Lung (tissue), 11 donors: ENCODE measurements at regions not wholly inside any gene's neighbourhood (a gene's known extent, or its start where the extent isn't known, plus 50 kb on each side); places are given as distances from the start of the nearest gene placed in this dataset.

Experiments
- ATAC-seq: fragments of 200-7000 bp; cut with Tn5 transposase; one replicate; pipeline ENCODE4 v1.9.1; 2020; ENCODE audit warnings: moderate number of reproducible peaks; ENCODE audit not compliant: insufficient read depth, low FRiP score
- DNase-seq, 3 donors: peaks; one replicate each; pipeline ENCODE4 v3.0.0-alpha.2; 2013 to 2017
- H3K27ac ChIP-seq, 2 donors: one replicate each; pipeline ENCODE4 v1.5.1; 2013; ENCODE audit warnings: mild to moderate bottlenecking in 2 of 2, moderate library complexity in 2 of 2, control low read depth in 1 of 2, inconsistent platforms in 1 of 2, low read depth in 1 of 2, low read length in 1 of 2
- H3K27me3 ChIP-seq, 3 donors: one replicate each; pipeline ENCODE4 v1.5.1; 2013; ENCODE audit warnings: low read length in 2 of 3; ENCODE audit not compliant: control insufficient read depth in 3 of 3, insufficient read depth in 3 of 3
- H3K36me3 ChIP-seq, 4 donors: one replicate each; pipeline ENCODE4 v1.5.1; 2013; ENCODE audit warnings: low read length in 4 of 4, mild to moderate bottlenecking in 1 of 4, moderate library complexity in 1 of 4; ENCODE audit not compliant: control insufficient read depth in 4 of 4, insufficient read depth in 4 of 4
- H3K4me1 ChIP-seq, 5 donors: one replicate each; pipeline ENCODE4 v1.5.1; 2013; ENCODE audit warnings: low read length in 5 of 5, mild to moderate bottlenecking in 2 of 5, moderate library complexity in 1 of 5; ENCODE audit not compliant: control insufficient read depth in 5 of 5, insufficient read depth in 5 of 5
- H3K4me3 ChIP-seq: one replicate; pipeline ENCODE4 v1.5.1; 2013; ENCODE audit warnings: mild to moderate bottlenecking, control low read depth, moderate library complexity
- H3K9ac ChIP-seq, 2 donors: one replicate each; pipeline ENCODE4 v1.5.1; 2013; ENCODE audit warnings: low read length in 2 of 2, control low read depth in 1 of 2; ENCODE audit not compliant: insufficient read depth in 1 of 2
- H3K9me3 ChIP-seq, 4 donors: one replicate each; pipeline ENCODE4 v1.5.1; 2013; ENCODE audit warnings: low read length in 3 of 4, mild to moderate bottlenecking in 1 of 4, moderate library complexity in 1 of 4; ENCODE audit not compliant: control insufficient read depth in 4 of 4, insufficient read depth in 3 of 4
- WGBS, 2 donors: extraction: QIAGEN DNeasy Blood & Tissue Kit; methylation state at CpG; one replicate each; pipeline ENCODE4 v1.1.7; 2013; 5-methylcytosine and 5-hydroxymethylcytosine counted together
- TF ChIP-seq, protein P1 (sequence below): IDR thresholded peaks from 2 replicates; pipeline ENCODE4 v1.5.1; 2012; ENCODE audit warnings: mild to moderate bottlenecking; ENCODE audit errors: control extremely low read depth, extremely low read depth
- donor health status: control.
- donor health status: control.
- donor health status: Bipolar disorder and iron deficiency.
- donor health status: healthy.
- donor health status: DM: yes; HTN: yes; CAD: no.

DNA sequence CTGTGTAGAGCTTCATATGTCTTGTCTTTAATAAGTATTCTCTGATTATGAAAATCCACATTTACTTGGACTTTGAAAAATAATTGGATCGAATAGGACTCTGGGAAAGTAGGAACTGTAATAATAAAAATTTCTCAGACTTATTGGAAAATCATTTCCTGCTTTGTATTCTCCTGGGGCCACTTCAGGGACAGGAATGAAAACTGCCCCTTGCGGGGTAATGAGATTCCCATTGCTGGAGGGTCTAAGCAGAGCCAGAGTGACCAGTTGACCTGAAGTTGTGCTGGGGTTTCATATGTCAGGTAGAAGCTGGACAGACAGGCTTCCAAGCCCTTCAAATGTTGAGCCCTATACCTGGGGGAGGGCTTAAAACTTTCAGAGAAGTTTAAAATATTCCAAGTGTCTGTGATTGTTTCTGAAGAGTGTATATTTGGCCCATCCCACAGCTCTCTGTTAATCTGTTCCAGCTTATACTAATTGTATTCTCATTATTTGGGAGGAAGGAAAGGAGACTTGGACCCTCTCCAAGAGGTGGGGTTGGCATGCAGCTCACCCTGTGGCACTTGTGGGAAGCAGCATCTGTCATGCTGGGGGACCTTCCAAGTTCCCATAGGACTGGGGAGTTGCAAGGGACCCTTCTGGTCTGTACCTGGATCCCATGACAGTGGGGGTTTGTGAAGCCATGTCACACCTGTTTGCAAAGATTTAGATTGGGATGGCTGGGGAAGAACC is 268.7 kb upstream of the ATP5MC3 start:
- peaks cover 0 to 6% (median 1%) of the 10 kb centered on the region in 5 donors for H3K4me1 ChIP-seq
- TF ChIP-seq, protein P1, sequence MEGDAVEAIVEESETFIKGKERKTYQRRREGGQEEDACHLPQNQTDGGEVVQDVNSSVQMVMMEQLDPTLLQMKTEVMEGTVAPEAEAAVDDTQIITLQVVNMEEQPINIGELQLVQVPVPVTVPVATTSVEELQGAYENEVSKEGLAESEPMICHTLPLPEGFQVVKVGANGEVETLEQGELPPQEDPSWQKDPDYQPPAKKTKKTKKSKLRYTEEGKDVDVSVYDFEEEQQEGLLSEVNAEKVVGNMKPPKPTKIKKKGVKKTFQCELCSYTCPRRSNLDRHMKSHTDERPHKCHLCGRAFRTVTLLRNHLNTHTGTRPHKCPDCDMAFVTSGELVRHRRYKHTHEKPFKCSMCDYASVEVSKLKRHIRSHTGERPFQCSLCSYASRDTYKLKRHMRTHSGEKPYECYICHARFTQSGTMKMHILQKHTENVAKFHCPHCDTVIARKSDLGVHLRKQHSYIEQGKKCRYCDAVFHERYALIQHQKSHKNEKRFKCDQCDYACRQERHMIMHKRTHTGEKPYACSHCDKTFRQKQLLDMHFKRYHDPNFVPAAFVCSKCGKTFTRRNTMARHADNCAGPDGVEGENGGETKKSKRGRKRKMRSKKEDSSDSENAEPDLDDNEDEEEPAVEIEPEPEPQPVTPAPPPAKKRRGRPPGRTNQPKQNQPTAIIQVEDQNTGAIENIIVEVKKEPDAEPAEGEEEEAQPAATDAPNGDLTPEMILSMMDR, result no peak
- no peaks in the 10 kb centered on the region for H3K9me3 ChIP-seq
- no peak overlapping the region for H3K4me3 ChIP-seq
- DNase-seq, result no peak
- H3K9ac ChIP-seq, result no peak overlapping the region
- ATAC-seq, result no peak
- H3K27ac ChIP-seq, result peak overlapping the region in 1 of 2 donors; percentile 6
- no peaks in the 10 kb centered on the region for H3K27me3 ChIP-seq
- WGBS, 2 donors, result 84% methylated on average over 2 of the region's 2 CpGs
- H3K36me3 ChIP-seq, result no peaks in the 10 kb centered on the region

DNA sequence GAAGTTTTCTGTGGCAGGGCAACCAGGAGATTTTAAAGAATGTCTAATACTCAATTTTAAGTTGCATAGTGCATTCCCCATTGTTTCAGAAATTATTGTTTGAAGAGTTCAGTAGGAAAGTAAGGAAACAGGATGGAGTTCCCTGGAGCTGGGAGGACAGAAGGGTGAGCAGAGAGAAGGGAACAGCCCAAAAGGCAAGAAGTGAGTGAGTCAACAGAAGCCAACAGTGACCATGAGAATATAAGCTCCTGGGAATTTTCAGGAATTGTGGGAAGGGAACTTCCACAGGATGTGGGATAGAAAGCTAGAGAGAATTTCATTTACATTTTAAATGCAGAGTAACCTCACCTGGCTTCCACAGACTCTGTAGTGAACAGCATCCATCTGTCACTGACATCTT is 268.1 kb upstream of the ATP5MC3 start:
- no peak for ATAC-seq
- no peaks in the 10 kb centered on the region for H3K36me3 ChIP-seq

DNA sequence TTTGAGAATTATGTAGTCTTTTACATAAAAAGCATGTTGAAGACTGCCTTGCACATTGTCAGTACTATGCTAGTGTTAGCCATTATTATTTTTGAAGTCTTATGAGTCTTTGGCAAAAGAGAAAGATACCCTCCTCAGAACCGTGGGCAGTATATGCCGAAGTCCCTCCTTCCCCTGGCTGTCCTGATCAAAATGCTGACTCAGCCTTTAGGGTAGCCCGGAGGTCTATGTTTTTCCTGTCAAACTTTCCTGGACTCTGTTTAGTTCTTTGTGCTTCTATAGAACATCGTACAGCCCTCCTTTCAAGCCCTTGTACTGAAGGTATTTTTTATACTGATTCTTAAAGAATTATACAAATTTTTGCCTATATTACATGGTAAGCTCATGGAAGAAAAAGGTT is 264.7 kb upstream of the ATP5MC3 start:
- 60 to 66% methylated on average over 4 of the region's 4 CpGs for WGBS, 2 donors
- ATAC-seq, result no peak

More for the DNA sequence above, 268.1 kb upstream of the ATP5MC3 start:
- TF ChIP-seq, protein P1, result no peak
- H3K9me3 ChIP-seq, result no peaks in the 10 kb centered on the region
- peak overlapping the region in 1 of 2 donors; percentile 6 for H3K27ac ChIP-seq
- H3K4me3 ChIP-seq, result no peak overlapping the region
- H3K9ac ChIP-seq, result no peak overlapping the region
- no peaks in the 10 kb centered on the region for H3K27me3 ChIP-seq
- DNase-seq, result no peak
- H3K4me1 ChIP-seq, result peaks cover 0 to 6% (median 1%) of the 10 kb centered on the region in 5 donors

More for the DNA sequence above, 264.7 kb upstream of the ATP5MC3 start:
- no peak for DNase-seq
- Histone ChIP-seq H3K4me1 (peaks cover 0 to 11% (median 1%) of the 10 kb centered on the region in 5 donors), H3K9ac (no peak overlapping the region), H3K36me3 (no peaks in the 10 kb centered on the region), H3K27me3 (peaks cover 0 to 3% (median 0%) of the 10 kb centered on the region in 3 donors), H3K27ac (no peak overlapping the region), H3K4me3 (no peak overlapping the region), H3K9me3 (peaks cover 0 to 1% (median 0%) of the 10 kb centered on the region in 4 donors)
- TF ChIP-seq, protein P1, result no peak
